Ovary (tissue), 3 donors: ENCODE measurements at regions not wholly inside any gene's neighbourhood (a gene's known extent, or its start where the extent isn't known, plus 50 kb on each side); places are given as distances from the start of the nearest gene placed in this dataset.

Experiments used
- CTCF ChIP-seq, 3 donors: fragments of 450-650 bp in 2 of 3; fragments of 200-600 bp in 1 of 3; IDR thresholded peaks; one replicate each; pipeline versions ENCODE4 v1.5.1 to v1.8.0; 2016 to 2022; ENCODE audit warnings: antibody characterized with exemption in 3 of 3, mild to moderate bottlenecking in 1 of 3
- EP300 ChIP-seq: sonication (generic); formaldehyde crosslinking; IDR thresholded peaks from one replicate; pipeline ENCODE4 v1.6.1; 2017; ENCODE audit warnings: antibody characterized with exemption
- donor health status: DM: no; HTN: no; CAD: no.

DNA sequence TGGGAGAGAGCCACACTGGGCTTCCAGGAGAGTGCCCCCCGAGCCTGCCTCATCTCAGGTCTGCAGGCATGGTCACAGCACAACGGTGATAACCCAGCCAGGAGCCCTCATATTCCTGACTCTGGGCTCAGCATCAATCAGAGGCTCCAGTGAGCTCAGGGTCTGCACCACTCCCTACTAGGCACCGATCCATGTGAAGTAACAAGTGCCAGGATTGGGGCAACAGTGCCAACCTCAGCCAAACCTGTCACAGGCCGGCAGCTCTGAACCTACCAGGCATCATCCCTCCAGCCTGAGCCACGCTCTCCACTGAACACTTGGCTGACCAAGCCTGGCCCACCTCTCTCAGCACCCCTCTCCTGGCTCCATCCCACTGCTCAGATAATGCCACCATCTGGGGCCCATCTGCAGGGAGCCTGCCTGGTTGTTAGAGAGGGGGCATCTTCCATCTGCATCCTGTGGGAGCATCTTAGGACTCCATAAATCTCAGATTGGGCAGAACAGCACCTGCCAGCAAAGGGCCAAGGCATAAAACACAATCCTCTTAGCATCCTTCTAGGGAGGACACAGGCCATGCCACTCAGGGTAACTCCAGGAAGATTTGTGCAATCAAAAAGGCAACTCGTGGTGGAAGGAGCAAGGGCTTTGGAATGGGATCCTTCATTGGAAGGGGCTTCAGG is 213.7 kb upstream of the CSF3R start:
- TF ChIP-seq EP300 (no peak), CTCF (IDR thresholded peaks at IDR 0.05) (no peak)
